Uterus (tissue), 2 donors: ENCODE measurements at regions not wholly inside any gene's neighbourhood (a gene's known extent, or its start where the extent isn't known, plus 50 kb on each side); places are given as distances from the start of the nearest gene placed in this dataset.

Source experiments
- CTCF ChIP-seq, 4 experiments: fragments of 200-600 bp in 2 of 4; fragments of 450-650 bp in 2 of 4; sonication (generic) in 2 of 4; IDR thresholded peaks; one replicate each; pipeline ENCODE4 v1.5.1; 2016 to 2019; ENCODE audit warnings: antibody characterized with exemption in 4 of 4, mild to moderate bottlenecking in 2 of 4, moderate library complexity in 1 of 4
- POLR2A ChIP-seq, 2 donors: fragments of 450-650 bp; IDR thresholded peaks; one replicate each; pipeline ENCODE4 v1.6.1; 2016; ENCODE audit warnings: antibody characterized with exemption in 2 of 2, mild to moderate bottlenecking in 1 of 2, moderate library complexity in 1 of 2

- TF ChIP-seq CTCF (IDR thresholded peaks at IDR 0.05) (no peak), POLR2A (IDR thresholded peaks at IDR 0.05) (no peak)
These were observed 163.7 kb upstream of the NCK2 start for GRCh38 chr2:105580870-105581554.
